ENCODE measurements at regions not wholly inside any gene's neighbourhood (a gene's known extent, or its start where the extent isn't known, plus 50 kb on each side); places are given as distances from the start of the nearest gene placed in this dataset.

- TF ChIP-seq POLR2AphosphoS5 (IDR thresholded peaks at IDR 0.05; ENCODE audit: insufficient read depth in 1 of 2, low read depth in 1 of 2) (no peak), POLR2A (IDR thresholded peaks at IDR 0.05) (no peak)
Observed at GRCh38 chr7:19871102-19871501, 97.7 kb upstream of the TMEM196 start.

Data from vagina (tissue), 2 donors.